ENCODE measurements at regions not wholly inside any gene's neighbourhood (a gene's known extent, or its start where the extent isn't known, plus 50 kb on each side); places are given as distances from the start of the nearest gene placed in this dataset.
"Not testable (repeated sequence)": the region's sequence is repeated elsewhere in the genome, so short reads cannot be mapped to it uniquely, and the experiment has no call there.

- TF ChIP-seq POLR2A (IDR thresholded peaks at IDR 0.05; ENCODE audit: low read length); GATA1 (IDR thresholded peaks at IDR 0.05; ENCODE audit: low read depth, low read length): not testable (repeated sequence)
Measured at GRCh38 chr5:144594234-144594633, 423.6 kb downstream of the KCTD16 start.
